HL-60/S4 treated with phorbol 12-myristate 13-acetate at 8.2 ng/mL for 4 days and 3 days (cell line): ENCODE measurements at regions not wholly inside any gene's neighbourhood (a gene's known extent, or its start where the extent isn't known, plus 50 kb on each side); places are given as distances from the start of the nearest gene placed in this dataset.

Experiments used
- in situ Hi-C: fragments of 300-500 bp; cut with MboI; formaldehyde crosslinking; loops from 2 replicates; pipeline ENCODE4 v1.15.0; 2022; ENCODE audit warnings: low sequenced_read_pairs

DNA sequence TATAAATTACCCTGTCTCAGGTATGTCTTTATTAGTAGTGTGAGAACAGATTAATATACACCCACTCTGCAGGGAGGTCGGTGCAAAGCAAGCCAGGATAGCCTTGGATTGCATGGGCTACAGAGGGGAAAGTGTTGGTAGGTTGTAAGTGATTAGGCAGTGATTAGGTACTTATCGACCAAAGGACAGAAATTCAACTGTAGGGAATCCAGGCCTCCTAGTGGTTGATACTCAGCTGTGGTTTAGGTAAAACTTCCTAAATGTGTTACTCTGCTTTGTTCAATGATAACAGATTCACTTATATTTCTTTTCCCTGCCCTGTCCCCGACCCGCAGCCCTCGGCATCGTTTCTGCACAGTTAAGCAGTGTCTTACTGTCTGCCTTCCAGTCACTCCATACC lies 444.0 kb downstream of the FIGN start:
- in situ Hi-C loops = no loop called here

DNA sequence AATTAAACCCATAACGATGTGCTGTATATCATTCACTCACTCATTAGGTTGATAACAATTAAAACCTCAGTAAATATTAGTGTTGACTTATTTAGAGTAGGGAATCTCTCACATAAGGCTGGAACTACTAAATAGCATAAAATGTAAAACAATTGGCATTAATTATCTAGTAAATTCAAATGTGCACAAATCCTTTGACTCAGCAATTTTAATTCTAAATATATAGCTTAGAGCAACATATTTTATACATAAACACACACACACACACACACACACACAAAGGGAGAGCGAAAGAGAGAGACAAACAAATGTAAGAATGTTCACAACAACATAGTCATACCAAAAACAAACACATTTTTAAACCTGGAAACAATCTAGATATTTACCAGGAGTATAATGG lies 443.1 kb upstream of the KCNH7 start:
- in situ Hi-C loops = no loop called here

DNA sequence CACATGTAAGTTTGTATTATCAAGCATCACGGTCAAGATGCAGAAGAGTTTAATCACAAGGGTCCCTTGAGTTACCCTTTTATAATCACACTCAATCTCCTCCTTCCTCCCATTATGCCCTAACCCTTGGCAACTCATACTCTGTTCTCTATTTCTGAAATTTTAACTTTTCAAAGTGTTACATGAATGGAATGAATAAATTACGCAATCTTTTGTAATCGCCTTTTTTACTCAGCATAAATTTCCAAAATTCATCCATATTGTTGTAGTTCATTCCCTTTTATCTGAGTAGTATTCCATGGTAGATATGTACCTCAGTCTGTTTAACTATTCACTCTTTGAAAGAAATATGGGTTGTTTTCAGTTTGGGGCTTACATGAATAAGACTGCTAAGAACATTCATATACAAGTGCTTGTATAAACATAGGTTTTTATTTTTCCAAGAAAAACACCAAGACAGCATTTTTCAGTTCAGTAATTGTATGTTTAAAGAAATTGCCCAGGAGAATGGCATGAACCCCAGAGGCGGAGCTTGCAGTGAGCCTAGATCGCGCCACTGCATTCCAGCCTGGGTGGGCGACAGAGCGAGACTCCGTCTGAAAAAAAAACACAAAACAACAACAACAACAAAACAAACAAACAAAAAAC lies 430.9 kb upstream of the KCNH7 start:
- in situ Hi-C loops = no loop called here

DNA sequence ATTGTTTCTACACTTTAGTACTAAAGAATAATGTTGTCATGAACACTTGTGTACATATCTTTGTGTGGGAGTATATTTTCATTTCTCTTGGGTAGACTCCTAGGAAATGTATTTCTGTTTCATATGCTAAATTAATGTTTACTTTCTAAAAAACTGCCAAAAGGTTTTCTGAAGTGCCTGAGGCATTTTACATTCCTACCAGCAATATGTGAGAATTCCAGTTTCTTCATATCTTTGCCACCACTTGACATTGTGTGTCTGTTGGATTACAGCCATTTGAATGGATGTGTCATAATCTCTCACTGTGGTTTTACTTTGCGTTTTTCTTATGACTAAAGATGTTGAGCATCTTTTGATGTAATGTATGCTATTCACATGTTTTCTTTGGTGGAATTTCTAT lies 428.2 kb upstream of the KCNH7 start:
- in situ Hi-C loops = no loop called here

DNA sequence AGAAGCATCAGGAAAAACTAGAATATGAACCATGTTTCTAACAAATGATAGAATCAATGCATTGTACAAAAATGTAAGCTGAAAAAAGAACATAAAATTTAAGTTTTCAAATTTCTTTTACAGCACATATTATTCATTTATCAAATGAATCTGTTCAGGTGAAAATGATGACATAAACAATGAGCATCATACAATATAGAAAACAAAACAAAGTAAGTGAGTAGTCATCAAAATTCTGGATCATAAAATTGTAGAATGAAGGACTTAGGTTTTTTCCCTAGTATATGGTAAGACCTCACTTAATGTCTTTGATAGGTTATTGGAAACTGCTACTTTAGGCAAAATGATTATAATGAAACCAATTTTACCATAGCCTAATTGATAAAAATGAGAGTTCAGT lies 427.0 kb upstream of the KCNH7 start:
- in situ Hi-C loops = no loop called here

DNA sequence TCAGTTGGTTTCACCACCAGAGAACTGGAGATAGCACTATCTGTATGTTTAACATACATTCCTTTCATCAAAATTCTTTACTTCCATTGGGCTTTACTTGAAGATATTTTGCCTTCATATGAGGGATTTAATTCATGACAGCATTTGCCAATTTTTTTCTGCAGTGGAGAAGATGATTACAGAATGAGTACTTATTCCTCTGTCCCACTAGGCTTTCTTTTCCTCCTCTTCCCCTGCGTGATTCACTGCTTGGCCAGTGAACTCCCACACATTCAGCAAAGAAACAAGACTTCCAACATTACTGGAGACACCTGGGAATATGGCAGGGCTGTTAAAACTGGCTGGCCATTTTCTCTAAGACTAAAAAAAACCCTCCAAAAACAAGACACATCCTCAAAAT lies 425.8 kb upstream of the KCNH7 start:
- in situ Hi-C loops = no loop called here

DNA sequence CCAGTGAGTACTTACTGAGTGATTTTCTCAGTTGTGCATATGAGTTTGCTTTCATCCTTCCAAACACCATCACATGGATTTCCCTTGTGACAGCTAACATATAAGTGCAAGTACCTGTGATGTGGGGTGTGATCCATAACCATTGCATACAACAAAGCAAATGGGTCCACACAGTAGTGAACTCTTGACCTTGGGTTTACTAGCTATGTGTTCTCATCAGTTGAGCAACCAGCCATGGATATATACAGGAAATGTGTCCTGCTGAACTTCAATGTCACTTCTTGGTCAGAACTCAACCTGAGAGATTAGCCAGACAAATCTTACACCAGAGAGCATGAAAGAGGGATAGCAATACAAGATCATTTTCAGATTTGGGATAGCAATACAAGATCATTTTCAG lies 420.9 kb upstream of the KCNH7 start:
- in situ Hi-C loops = no loop called here

DNA sequence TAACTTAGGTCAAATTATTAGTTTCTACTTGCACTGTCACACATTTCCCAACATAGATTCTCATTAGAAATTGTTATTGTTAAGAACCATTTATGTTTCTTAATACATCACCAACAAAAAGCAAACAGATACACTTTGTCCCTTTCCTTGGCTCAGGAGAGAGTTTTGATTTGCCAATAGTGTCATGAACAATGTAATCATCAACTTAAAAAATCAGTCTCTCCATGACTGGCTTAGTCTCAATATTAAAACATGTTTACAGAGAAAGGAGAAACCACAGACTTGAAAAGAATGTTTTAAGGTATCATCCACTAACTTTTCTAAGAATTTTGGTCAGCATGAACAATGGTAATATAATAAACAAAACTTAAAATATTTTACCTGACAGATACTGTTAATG lies 416.5 kb upstream of the KCNH7 start:
- in situ Hi-C loops = no loop called here

DNA sequence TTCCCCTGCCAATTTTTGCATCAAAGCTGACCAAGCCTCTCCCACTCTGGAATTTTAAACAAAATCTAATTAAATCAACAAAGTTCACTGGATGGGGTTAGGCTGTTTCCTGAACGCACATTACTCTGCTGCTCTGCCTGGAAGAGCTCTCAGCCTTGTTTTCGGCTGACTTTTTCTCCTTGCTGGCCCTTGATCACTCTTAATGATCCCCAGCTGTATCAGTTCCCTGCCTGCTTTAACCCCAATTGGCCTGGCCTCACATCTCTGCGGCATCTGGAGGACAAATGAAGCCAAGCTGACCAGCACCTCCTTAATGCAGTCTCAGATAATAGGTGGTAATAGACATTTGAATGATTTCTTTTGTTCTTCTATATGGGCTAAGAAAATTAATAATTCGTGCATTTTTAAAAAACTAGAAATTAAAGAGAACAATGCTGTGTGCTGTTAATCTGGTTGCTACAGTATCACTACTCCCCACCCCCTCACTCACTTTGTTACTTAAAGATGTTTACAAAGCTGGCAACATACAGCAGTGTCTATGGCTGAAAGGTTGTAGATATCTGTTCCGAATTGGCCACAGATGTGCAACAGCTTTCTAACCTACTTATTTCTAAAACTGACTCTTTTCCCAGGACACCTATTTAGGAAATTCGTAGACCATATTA lies 415.2 kb upstream of the KCNH7 start:
- in situ Hi-C loops = no loop called here

DNA sequence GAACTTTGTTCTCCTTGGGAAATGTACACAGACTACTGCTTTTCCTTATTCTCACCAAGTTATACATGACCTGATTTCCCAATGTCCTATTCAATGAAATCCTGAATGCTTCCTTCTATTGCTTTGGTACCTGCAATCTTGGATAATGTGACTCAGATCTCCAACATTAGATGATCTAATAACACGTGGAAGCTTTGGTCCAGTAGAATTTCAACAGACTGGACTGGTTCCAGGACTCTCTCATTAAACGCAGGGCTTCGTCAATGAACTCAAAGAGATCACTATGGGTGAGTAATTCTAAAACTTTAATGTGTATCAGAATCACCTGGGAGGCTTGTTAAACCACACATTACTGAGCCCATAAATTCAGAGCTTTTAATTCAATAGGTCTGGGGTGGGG lies 413.6 kb upstream of the KCNH7 start:
- in situ Hi-C loops = no loop called here

DNA sequence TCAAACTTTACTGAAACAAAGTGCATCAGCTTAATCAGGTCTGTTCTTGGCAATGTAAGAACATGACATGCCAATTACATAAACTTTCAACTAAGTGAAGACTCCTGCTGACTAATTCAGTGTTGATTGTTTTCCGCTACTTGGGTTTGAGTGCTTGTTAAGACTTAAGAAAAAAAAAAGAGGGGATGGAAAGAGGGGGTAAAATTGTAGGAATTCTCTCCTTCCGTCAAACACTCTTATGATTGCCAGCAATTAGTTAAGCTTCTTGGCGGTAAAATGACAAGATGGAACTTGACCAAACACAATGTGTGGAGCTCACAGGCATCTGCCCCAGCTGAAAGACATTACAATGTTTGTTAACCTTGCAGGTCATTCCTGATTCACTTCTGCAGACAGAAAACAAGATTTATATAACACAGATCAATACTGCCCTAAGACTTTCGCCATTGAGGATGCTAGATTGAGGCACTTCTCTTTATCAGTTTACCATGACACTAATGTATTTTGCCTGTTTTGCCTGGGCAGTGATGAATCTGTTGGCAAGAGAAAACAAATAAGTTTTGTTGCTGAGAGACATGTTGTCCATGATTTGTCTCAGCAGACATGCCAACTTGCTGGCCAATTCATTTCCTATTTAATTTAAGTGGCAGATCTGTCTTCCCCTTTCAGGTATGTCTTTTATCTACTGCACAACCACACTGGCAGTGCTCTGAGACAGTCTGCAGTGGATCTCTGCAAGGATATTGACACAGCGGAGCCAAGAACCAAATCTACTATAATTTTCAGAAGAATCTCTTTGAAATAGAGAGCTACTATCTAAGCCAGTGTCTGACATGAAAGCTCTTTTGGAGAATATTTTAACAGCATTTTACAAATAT lies 410.0 kb upstream of the KCNH7 start:
- in situ Hi-C loops = no loop called here

DNA sequence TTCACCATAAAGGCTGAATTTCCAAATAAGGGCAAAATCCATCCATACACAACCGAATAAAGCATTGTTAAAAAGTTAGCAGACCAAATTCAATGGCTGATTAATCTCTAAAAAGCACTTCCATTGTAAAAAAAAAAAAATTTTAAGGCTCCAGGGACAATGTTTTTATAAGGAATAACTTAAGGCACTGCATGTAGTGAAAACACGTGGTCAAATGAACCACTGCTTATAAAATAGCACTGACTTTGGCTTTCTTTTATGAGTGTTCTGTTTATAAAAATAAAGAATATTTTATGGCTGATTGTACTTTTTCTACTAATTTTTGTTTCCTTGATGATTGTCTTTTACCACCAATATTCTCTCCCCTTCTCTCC lies 409.3 kb upstream of the KCNH7 start:
- in situ Hi-C loops = no loop called here

DNA sequence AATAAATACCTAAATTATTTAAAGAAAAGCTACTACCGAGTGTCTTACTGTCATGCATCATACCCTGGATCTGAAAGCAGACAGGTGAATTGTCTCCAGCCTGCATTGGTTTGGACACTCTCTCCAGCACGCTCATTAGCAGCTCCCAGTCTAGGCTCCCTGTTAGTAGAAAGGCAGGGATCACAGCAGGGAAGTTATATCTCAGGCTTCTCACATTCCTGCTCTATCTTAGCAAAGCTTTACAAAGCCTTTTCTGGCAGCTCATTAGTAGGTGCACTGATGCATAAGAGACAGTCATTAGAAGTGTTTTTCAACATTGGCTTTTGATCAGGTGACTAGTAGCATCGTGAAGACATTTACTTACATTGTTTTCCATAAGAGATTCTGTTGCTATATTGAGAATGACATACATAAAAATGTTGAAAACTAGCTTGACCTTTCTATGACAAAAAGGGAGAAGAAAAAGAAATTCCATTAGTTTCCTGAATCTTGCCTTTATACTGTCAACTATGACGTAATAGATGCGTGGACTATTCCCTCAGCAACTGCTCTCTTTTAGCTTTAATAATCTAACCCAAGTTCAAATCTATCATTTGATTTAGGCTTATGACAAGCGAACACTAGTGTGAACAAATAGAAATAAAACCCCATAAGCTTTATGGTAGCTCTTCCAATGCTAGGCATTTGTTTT lies 408.7 kb upstream of the KCNH7 start:
- in situ Hi-C loops = no loop called here

DNA sequence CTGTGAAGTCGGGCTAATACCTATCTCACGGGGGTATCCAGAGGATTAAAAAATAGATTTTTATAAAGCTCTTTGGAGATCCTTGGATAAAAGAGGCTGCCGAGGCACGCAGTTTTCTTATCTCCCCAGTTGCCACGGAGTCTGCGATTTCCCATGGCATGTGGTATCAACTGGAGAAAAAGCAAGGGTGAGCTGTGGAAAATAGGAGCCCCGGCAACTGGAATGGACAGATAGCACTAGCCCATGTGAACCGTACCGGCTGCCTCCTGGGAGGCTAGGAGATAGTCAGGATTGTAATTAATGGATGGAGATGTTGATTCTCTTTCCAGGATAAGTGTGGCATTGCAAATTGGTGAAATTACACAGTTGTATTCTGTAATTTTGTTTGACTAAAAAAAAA lies 407.6 kb upstream of the KCNH7 start:
- in situ Hi-C loops = no loop called here

DNA sequence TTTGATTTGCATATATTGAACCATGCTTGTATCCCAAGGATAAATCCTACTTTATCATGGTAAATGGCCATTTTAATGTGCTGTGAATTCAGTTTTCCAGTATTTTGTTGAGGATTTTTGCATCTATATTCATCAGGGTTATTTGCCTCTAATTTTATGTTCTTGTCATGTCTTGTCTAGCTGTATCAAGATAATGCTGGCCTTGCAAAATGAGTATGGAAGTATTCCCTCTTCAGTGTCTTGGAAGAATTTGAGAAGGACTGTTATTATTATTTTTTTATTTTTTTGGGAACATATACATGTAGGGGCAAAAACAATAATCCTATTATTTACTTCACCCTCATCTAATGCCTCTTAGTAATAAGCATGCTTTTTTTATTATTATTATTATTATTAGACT lies 398.0 kb upstream of the KCNH7 start:
- in situ Hi-C loops = no loop called here

DNA sequence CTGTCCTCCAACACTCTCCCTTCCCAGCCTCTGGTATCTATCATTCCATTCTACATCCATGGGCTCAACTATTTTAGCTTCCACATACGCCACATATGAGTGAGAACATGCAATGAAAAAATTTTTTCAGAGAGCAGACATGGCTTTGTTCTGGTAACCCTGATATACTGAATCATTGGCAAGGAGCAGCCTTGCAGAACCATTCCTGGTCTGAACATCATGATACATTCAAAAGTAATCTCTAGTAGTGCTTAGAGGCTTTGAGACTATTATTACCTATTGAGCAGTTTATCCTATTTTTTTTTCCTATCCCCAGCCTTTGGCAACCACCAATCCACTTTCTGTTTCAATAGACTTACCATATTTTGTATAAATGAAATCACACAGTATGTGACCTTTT lies 393.1 kb upstream of the KCNH7 start:
- in situ Hi-C loops = no loop called here

DNA sequence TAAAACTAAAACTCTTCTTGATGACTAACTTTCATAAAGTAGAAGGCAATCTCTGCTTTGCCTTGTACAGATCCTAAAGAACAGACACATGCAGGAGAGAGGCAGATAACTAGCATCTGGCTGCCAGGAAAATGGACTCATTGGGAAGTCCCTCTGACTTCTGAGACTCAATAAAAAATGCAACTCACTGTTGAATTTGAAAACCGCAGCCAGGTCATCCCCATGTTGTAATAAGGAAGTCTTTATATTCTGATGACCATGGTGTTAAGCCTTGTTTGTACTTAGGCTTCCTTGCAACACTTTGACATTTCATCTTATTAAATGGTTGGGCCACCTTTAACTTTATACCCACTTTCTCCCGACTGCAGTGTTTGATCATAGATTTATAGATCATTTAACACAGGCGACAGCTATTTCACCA lies 375.1 kb upstream of the KCNH7 start:
- in situ Hi-C loops = no loop called here

DNA sequence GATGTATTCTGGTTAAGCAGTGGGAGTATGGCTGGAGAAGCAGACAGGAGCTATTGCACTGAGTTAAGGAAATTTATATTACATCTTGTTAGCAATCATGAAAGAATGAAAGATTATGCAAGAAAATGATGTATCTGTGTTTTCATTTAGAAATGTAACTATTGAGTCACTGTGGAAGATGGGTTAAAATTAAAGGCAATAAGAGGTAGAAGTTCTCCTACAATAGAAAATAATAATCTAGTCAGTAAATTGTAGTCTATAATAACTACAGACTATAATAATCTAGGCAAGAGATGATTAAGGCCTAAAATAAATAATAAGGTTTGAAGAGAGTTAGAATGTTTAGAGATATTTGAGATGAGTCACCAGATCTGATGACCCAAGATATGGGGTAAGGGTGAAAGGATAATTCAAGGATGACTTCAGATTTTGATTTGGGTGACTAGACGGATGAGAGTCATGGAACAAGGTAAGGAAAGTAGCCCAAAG lies 371.9 kb upstream of the KCNH7 start:
- in situ Hi-C loops = no loop called here

DNA sequence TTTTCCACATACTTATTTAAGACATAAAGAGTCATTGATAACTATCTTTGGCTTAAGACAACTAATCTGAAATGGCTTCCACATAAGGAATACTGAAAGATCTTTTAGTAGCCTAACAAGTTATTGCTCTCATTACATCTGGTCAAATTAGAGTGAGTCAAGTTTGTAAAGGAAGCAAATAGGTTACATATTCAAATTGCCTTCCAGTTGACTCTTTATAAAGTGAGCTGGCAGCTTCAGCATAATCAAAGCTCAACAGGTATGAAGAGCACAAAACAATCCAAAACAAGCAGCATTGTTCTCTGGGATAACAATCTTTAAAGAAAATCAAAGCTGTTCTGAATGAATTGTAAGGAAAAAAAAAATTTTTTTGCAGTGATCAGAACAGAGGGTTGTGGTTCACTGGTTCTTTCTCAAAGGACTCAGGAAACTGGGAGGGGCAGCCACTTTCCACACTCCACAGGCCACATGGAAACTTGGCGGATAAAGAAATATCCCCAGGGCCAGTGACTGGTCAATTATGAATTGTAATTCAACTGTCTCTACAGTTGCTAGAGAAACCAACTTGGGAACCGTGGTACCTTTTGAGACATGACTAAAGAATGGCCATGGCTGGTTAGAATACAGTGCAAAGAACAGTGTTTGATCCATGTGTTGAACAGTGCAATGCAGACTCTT lies 369.3 kb upstream of the KCNH7 start:
- in situ Hi-C loops = no loop called here

DNA sequence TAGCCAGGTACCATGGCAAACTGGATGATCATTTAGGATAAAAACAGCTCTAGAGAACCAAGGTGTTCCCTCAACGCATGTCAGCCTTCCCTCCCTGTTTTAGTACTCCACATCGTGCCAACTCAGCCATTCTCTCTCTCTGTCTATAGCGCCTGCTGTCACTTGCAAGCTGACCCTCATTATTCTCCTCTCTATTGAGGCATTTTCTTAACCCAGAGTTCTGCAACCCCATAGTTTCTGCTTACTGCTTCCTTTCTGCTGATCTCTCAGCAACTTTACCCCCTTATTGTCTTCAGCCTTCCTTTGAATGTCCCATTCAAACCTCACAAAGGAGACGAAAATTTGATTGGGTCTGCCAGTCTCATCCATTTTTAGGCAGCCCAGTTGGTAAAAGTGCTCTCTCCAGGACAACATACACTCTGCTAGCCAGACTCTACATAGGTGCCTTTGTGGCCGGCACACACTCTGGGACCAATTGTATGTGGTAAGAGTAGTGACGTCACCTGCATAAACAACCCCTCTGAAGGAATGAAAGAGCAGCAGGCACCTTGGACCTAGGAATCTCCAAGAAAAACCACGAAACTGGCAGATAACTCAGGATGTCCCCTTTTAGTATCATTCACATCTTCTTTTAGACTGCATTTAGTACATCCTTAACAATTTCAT lies 367.2 kb upstream of the KCNH7 start:
- in situ Hi-C loops = no loop called here
